OCI-LY3 (cell line): ENCODE measurements at regions not wholly inside any gene's neighbourhood (a gene's known extent, or its start where the extent isn't known, plus 50 kb on each side); places are given as distances from the start of the nearest gene placed in this dataset.

ENCODE experiments used
- CTCF ChIP-seq: fragments of 200-600, 300-600 bp; sonication (generic); IDR thresholded peaks from 2 replicates; pipeline ENCODE4 v1.5.1; 2014; ENCODE audit warnings: antibody characterized with exemption, low read length, low read depth
- EZH2phosphoT487 ChIP-seq: fragments of 200-600 bp; shearing (Covaris generic); IDR thresholded peaks from 2 replicates; pipeline ENCODE4 v1.6.1; 2018; ENCODE audit warnings: antibody characterized with exemption, mixed run types, low read depth

GRCh38 chr18:41126541-41127235 is 828.3 kb upstream of the PIK3C3 start:
- TF ChIP-seq CTCF (no peak), EZH2phosphoT487 (no peak)
